NCI-H82 treated with DMSO at 0.1 percent for 48 hours (cell line): ENCODE measurements at regions not wholly inside any gene's neighbourhood (a gene's known extent, or its start where the extent isn't known, plus 50 kb on each side); places are given as distances from the start of the nearest gene placed in this dataset.
A peak's percentile ranks its signal among the peaks of the same experiment; 100 is the strongest.
"Not testable (repeated sequence)": the region's sequence is repeated elsewhere in the genome, so short reads cannot be mapped to it uniquely, and the experiment has no call there.

Experiments used
- DNase-seq: peaks from one replicate; lab custom pipeline; 2025; ENCODE audit not compliant: unreplicated experiment; lab: John Stamatoyannopoulos, UW

DNA sequence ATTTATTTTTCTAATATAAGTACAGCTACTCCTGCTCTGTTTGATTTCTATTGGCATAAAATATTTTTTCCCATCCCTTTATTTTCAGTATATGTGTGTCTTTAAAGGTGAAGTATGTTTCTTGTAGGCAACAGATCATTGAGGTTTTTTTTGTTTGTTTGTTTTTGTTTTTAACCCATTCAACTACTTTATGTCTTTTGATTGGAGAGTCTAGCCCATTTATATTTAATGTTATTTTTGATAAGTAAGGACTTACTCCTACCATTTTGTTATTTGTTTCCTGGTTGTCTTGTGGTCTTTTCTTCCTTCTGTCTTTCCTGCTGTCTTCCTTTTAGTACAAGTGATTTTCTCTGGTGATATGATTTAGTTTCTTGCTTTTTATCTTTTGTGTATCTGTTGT is 285.1 kb upstream of the PROX1 start:
- no peak for DNase-seq

DNA sequence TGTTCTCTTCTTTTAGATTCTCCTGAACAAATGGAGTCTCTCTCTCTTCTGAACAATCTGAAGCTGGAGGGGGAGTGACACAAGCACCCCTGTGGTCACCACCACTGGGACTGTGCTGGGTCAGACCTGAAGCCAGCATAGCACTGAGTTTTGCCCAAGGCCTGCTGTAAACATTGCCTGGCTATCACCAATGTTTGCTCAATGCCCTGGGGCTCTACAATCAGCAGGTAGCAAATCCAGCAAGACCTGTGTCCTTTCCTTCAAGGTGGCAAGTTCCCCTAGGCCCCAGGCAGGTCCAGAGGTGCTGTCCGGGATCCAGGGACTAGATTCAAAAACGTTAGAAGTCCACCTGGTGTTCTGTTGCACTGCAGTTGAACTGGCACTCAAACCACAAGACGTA is 282.8 kb upstream of the PROX1 start:
- DNase-seq = no peak

DNA sequence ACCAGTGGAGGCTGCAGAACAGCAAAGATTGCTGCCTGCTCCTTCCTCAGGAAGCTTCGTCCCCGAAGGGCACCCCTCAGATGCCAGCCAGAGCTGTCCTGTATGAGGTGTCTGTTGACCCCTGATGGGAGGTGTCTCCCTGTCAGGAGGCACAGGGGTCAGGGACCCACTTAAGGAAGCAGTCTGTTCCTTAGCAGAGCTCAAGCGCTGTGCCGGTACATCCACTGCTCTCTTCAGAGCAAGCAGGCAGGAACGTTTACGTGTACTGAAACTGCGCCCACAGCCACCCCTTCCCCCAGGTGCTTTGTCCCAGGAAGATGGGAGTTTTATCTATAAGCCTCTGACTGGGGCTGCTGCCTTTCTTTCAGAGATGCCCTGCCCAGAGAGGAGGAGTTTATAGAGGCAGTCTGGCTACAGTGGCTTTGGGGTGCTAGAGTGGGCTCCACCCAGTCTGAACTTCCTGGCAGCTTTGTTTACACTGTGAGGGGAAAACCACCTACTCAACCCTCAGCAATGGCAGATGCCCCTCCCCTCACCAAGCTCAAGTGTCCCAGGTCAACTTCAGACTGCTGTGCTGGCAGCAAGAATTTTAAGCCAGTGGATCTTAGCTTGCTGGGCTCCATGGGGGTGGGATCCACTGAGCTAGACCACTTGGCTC is 275.8 kb upstream of the PROX1 start:
- DNase-seq = not testable (repeated sequence)

DNA sequence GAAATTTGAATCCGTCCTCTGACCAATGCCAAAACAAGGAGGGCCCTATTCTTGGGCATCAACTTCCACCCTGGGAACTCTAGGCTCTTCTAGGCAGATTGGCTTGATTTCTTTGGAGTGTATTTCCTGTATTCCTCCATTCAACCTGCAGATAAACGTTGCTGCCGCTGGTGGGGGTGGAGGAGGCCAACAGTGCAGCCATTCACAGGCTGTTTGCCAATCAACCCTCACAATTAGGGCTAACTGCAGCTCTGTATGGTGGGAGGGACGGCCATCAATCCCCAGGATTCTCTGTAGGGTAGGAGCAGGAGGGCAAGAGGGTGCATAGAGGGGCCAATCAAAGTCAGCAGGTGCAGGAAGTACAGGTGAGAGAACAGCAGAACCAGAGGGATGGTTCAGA is 273.1 kb upstream of the PROX1 start:
- DNase-seq = no peak

DNA sequence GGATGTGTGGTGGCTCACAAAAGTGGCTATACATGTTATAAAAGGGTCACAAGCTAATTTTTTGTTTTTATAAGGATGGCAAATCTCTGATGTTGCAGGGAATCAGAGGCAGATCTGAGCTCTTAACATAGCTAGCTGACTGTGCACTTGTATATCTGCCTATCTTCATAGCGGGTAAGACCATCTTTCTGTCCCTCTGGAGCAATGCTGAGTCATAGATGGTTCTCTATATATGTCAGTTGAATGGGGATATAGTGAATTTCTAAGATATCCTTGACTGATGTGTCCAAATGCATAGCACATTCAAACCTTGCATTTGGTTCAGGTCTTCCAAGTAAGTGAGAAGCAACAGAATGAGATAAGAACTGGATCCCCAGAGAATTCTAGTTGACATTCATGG is 272.6 kb upstream of the PROX1 start:
- DNase-seq = no peak

DNA sequence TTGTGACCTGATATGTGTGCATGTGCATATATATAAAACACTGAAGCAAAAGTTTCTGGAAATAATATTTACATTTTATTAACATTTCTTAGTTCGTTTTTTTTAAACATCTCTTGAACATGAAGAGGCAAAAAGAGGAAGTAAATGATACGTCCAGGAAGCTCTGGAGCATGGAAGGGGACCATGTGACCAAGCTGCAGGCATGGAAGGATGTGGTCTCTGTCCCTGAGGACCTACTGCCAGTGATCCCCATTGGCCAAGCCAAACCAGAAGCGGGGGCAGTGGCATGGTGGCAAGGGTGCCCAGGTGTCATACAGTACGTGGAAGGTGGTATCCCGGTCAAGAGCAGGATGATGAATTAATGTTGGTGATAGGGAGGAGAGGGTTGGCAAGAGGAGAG is 268.3 kb upstream of the PROX1 start:
- DNase-seq = no peak

DNA sequence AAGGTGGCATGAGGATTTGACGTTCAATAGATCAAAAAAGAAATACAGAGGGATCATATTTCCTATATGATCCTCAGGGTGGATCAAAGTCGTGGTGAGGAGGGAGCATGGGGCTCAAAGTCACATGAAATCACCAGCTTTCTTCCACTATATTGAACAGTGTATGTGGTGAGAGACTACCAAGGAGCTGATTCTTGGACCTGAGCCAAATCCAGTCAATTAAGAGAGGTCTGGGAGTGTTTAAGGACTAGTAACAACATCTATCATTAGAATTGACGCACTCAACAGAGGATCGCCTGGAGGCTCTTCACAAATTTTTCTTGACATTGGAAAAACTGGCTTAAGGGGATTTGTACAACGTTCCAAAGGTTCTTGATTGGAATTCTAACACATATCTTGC is 267.7 kb upstream of the PROX1 start:
- peak; percentile 63 for DNase-seq

DNA sequence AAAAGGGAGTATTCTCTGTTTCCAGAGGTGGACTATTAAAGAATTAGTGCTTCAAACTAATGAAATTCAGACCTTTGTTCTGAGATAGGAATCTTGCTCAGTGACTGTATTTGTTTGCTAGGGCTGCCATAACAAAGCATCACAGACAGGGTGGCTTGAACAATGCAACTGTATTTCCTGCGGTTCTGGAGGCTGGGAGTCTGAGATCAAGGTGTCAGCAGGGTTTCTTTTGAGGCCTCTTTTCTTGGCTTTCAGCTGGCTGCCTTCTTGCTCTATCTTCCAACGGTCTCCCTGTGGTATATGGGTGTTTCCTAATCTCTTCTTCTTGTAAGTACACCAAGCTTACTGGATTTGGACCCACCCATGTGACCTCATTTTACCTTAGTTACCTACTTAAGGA is 264.6 kb upstream of the PROX1 start:
- DNase-seq = no peak

DNA sequence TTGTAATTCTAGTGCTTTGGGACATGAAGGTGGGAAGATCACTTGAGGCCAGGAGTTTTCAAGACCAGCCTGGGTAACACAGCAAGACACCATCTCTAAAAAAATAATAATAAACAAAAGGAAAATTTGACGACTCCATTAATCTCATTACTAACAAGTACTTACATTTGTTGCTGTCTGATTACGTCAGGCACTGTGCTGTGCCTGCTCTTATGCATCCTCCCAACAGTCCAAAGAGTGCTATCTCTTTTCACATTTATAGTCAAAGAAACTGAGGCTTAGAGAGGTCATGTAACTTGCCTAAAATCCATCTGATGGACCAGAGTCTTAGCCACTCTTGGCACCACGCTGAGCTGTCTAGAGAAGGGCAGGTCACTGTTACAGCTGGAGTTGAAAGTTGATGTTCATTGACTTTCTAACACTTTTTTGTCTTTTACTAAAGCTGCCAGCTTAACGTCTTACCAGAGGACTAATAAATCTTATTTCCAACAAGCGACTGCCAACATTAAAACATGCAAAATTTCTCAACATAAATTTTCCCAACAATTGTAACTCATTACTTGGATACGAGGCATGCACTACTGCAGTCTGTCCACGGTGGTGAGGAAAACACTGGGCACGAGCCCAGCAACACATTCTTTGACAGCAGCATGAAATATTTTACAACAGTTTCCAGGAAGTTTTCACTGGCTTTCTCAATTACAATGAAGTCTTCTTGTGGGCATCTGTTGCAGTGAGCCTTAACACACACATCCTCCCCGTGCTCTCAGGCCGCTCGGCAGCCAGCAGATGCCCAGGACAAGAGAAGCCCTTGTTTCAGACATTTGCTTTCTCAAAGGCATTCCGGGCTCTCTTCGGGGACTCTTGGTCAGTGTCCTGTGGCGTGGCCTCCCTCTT is 262.9 kb upstream of the PROX1 start:
- no peak for DNase-seq

DNA sequence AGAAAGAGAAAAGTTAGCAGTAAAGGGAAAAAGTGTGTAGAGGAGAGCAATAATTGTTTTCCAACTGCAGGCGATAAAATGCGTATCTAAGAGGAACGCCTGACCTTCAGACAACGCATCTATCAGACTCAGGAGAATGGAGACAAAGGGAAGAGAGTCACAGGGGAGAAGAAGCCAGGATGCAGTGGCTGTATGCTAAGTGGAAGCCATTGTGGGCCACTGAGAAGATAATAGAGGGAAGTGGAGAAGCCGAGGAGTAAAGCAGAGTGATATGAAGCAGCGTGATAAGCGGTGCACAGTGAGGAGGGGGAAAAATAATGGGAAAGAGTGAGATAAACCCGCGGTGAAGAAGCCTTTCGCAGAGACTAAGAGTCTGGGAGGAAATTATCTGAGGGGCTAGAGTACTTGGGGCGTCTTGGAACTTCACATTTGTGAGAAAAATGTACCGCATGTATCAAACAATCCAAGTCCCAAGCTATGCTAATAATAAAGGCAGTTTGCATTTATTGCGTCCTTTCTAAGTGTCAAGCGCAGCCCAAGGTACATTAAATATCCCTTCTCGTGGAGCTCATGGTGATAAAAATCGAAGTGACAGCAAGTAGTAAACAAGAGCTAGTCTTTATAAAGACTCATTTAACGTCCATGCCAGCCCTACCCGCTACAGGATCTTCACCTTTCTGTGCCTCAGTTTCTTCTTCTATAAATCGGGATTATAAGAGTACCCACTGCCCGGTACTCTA is 259.8 kb upstream of the PROX1 start:
- no peak for DNase-seq

DNA sequence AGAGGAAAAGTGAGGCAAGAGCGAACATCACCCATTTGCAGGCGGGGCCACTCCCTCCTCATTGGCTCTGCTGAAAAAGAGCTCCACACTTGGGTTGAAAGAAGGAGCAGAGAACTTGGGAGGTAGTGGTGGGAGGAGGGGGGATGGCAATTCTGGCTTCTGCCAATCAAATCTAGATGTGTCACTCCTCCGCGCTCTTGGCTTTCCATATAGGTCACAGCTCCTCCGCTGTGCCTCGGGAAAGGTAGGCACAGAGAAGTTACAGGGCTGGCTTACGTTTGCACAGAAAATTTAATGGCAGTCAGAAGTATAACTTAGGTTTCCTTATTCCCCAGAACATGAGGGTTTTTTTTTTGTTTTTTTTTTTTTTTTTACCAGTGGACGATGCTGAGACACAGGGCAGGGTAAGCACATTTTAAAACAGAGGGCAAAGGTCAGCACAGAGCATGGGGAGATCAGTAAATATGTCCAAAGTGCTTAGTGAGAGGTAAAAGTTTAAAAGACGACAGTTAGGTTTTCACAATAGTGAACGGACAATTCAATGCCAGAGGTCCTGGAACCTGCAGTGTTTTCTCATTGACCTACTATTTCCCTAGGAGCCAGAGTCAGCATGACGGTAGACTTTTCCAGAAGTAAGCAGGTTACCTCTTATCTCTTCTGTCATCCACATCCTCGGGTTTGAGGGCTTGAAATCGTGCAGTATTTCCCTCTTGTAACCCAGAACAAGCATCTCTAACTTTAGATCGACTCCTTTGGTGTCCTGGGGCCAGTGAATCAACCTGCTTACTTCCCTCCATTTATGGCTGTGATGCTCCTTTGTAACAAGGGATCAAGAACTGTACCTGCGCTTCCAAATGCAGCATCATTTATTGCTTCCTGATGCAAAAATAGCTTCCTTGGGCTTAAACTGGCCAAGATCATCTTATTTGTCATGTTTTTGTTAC is 258.9 kb upstream of the PROX1 start:
- DNase-seq = no peak

DNA sequence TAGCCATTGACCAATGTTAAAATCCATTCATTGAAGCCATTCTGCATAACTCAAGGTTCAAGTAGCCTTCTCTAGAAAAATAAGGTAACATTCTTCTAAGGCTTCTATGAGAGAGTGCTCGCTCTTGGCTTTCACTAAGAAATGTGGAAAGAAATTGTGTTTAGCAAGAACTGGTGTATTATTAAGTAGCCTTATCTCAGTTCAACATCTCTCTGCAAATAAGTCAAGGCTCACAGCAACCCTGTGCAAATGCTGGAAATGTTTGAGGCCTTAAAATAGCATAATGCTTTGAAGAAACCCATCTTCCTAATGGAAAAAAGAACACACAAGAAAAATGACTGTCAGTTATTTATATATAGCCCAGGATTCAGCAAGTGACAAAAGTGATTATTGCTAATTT is 254.1 kb upstream of the PROX1 start:
- DNase-seq = no peak

DNA sequence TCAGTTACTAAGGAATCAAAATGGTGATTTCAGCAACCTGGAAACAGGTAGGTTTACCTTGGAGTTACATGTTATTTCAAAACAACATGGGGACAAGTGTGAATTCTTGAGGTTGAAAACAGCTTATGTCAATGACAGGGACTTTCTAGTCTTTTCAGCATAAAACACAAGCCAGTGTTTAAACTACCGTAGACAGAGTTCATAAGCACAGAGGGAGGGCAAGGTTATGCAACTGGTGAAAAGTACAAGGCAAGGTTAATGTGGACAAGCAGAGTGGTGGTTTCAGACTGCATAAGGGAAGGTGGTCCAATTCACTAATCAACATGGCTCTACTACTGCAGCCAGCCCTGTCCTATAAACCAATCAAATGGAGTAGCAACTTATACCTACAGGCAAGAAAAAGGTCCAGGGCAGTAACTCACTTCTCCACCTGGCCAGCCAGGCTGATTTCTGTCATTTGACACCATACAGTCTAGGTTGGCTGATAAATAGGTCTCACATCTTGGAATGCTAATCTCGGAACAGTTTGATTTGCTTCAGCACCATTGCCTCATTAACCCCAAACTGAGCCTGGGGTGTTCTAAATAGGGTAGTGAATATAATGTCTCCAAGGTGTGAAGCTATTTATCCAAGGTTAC is 250.3 kb upstream of the PROX1 start:
- DNase-seq = no peak

DNA sequence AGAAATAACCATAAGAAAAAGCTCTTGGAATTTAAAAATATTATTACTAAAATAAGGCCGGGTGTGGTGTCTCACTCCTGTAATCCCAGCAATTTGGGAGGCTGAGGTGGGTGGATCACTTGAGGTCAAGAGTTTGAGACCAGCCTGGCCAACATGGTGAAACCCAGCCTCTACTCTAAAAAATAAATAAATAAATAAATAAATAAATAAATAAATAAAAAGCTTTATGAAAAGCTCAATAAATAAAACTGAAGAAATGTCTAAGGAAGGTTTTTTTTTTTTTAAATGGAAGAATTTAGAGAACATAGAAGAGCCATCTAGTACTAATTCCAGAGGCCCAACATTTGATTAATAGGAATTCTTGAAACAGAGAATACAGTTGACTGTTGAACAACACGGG is 249.1 kb upstream of the PROX1 start:
- DNase-seq = no peak

DNA sequence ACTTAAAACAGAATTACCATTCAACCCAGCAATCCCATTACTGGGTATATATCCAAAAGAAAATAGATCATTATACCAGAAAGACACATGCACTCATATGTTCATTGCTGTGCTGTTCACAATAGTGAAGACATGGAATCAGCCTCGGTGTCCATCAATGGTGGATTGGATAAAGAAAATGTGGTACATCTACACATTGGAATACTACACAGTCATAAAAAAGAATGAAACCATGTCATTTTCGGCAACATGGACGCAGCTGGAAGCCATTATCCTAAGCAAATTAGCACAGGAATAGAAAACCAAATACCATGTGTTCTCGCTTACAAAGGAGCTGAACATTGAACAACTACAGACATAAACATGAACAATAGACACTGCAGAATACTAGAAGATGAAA is 244.8 kb upstream of the PROX1 start:
- no peak for DNase-seq

DNA sequence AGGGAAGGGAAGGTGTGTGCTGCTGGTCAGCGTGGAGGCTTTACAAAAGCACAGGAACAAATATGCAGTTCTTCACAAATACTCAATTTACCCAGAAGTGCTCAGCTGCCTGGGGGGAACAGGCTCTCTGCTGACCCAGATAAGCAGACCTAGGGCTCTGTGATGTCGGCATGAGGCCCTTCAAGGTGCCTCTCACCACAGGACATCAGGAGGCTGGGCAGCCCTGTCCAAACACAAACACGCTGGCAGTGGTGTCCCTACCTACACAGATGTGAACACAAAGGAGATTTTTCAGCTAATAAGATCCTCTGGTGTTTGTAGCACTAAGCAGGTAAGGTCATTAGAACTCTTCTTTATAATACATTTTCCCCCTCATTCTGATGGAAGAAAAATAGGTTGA is 243.0 kb upstream of the PROX1 start:
- no peak for DNase-seq

DNA sequence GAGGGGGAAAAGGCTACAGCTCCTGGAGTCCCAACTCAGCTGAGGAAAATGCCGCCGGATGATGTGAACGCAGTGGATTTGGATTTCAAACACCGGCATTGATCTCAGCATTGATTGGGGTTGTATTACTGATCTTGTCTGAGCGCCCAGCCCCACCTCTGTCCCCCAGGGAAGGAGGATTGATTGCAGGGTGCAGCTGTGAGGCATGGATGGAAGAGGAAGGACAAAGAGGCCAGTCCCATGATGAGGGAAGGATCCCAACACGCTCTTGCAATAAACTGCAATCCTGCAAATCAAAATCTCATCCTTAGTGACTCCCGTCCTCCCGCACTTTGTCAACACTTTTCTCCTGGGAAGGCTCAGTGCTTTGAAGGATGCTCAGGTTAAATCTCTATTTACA is 242.3 kb upstream of the PROX1 start:
- no peak for DNase-seq

DNA sequence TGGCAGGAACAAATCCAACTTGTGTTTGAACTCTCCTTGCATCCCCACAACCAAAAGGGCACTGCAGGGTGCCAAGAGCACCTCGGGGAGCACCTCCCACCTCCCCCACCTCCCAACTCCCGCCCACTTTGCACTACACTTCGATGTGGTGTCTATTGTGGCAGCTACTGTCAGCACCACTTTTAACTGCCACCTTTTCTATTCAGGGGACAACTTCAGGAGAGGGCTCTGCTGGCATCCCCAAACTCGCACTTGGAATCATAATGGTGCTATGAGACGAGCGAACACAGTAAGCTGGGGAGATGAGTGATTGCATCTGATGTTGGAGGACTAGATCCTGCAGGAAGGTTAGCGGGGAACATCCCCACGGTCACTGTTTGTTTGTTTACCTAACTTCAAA is 238.2 kb upstream of the PROX1 start:
- DNase-seq = no peak

DNA sequence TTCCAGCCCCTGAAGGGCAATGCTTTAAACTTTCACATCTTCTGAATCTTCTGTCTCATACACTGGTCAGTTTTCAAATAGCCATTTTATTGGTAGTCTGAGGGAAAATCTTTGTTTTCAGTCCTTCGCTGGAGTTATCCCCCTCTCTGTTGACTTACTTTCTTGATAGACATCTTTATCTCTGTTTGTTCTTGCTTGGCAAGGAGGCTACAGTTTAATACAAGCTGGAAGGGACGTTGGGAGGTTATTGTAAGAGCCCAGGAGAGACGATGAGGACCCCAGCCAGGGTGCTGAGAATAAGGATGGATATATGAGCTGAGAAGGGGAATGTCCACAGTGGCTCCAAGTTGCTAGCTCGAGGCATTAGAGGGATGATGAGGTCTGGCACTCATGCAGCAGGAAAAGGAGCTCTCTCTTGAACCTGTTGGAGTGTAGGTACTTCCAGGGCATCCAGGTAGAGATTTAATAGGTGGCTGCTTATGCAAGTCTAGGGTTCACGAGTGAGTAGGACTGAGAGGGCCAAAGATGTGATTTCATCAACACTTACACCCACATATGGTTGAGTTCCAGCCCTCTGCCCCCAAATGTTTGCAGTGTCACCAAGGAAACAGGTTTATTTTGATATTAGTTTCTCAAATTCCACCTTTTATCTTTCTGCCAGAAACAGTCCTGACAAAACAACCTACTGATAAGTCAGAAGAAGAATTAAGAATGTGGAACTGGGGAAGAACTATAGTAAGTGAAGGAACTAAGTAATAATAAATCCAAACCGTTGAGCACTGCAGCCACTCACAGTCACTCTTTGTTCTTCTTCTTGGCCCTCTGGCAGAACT is 237.3 kb upstream of the PROX1 start:
- DNase-seq = no peak

DNA sequence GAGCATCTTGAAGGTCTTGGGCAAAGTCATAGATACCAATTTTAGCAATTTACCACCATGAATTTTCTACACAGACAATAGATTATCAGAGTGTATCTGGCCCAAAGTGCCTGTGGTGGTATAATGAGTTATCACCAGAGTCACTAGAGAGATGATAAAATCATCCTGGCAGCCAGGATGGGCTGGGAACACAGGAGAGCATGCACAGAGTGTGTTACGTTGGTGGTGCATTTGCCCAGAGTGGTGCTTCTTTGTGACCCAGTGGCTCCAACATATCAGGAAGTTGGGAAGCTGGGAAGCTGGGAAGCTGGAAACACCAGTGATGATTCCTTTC is 236.7 kb upstream of the PROX1 start:
- DNase-seq = no peak
